HCT116 (cell line): ENCODE measurements at regions not wholly inside any gene's neighbourhood (a gene's known extent, or its start where the extent isn't known, plus 50 kb on each side); places are given as distances from the start of the nearest gene placed in this dataset.

Experiments
- ATAC-seq: fragments of 200-7000 bp; cut with Tn5 transposase; 2 replicates; pipeline ENCODE4 v1.9.1; 2020; ENCODE audit warnings: mild to moderate bottlenecking, moderate library complexity
- BruUV-seq: library from RNA; stranded (reverse); fragments of 400-500 nt; replicated peaks from 2 replicates; lab custom pipeline; 2021; lab: Mats Ljungman, UMichigan
- CTCF ChIA-PET: fragments of 300-600 bp; sonication (Branson Sonifier 250); formaldehyde crosslinking; loops from one replicate; lab custom pipeline; 2021; ENCODE audit warnings: antibody characterized with exemption; lab: Charles Lee
- POLR2A ChIA-PET: fragments of 300-600, 350-600 bp; sonication (Branson Sonifier 250); formaldehyde crosslinking; loops from one replicate; lab custom pipeline; 2021; ENCODE audit warnings: antibody characterized with exemption; lab: Charles Lee
- RAD21 ChIA-PET, 2 experiments: fragments of 300-600 bp; sonication (Branson Sonifier 250); formaldehyde crosslinking; loops; one replicate each; lab custom pipeline; 2023; ENCODE audit warnings: low total read pairs in 2 of 2; ENCODE audit not compliant: uncharacterized antibody in 2 of 2, unreplicated experiment in 2 of 2, low non-redundant PET in 1 of 2; lab: Charles Lee
- DNase-seq: peaks from one replicate; pipeline ENCODE4 v3.0.0-alpha.2; 2010; ENCODE audit warnings: low read depth, low spot score
- H2AFZ ChIP-seq: fragments of 200-600 bp; shearing (Covaris generic), sonication (generic); 2 replicates; pipeline ENCODE4 v1.6.1; 2017; ENCODE audit warnings: low read depth, mixed run types, mixed read lengths, antibody characterized with exemption, low read length; ENCODE audit not compliant: poor library complexity, severe bottlenecking
- H3K27ac ChIP-seq: 2 replicates; pipeline ENCODE4 v1.5.1; 2012; ENCODE audit warnings: low read depth, low read length
- H3K27me3 ChIP-seq: fragments of 200-600 bp; sonication (generic); 2 replicates; pipeline ENCODE4 v1.6.1; 2016; ENCODE audit warnings: mixed run types, low read length, mixed read lengths; ENCODE audit not compliant: insufficient read depth
- H3K36me3 ChIP-seq, 2 experiments: fragments of 200-500 bp in 1 of 2; fragments of 200-600 bp in 1 of 2; sonication (Bioruptor generic) in 1 of 2; sonication (generic) in 1 of 2; 2 replicates each; pipeline versions ENCODE4 v1.5.1 to v1.6.1; 2014 to 2016; ENCODE audit warnings: low read length in 2 of 2, inconsistent platforms in 1 of 2, mixed read lengths in 1 of 2, mixed run types in 1 of 2; ENCODE audit not compliant: insufficient read depth in 2 of 2, control insufficient read depth in 1 of 2
- H3K4me1 ChIP-seq, 2 experiments: fragments of 200-600 bp in 1 of 2; sonication (generic) in 1 of 2; 2 replicates each; pipeline versions ENCODE4 v1.5.1 to v1.6.1; 2012 to 2017; ENCODE audit warnings: low read length in 2 of 2, inconsistent platforms in 1 of 2, mild to moderate bottlenecking in 1 of 2, mixed read lengths in 1 of 2, mixed run types in 1 of 2, moderate library complexity in 1 of 2; ENCODE audit not compliant: insufficient read depth in 2 of 2, control insufficient read depth in 1 of 2
- H3K4me2 ChIP-seq: fragments of 200-600 bp; sonication (generic); 2 replicates; pipeline ENCODE4 v1.6.1; 2017; ENCODE audit warnings: mixed run types, low read length, mixed read lengths
- H3K4me3 ChIP-seq, 2 experiments: fragments of 200-600 bp in 1 of 2; sonication (generic) in 1 of 2; replicated peaks in 1 of 2; 2 replicates each; pipeline ENCODE4 v1.5.1; 2011 to 2016; ENCODE audit warnings: low read length in 2 of 2, control low read depth in 1 of 2, low read depth in 1 of 2, mild to moderate bottlenecking in 1 of 2, mixed read lengths in 1 of 2, mixed run types in 1 of 2
- H3K79me2 ChIP-seq: fragments of 200-600 bp; sonication (generic); 2 replicates; pipeline ENCODE4 v1.6.1; 2017; ENCODE audit warnings: mild to moderate bottlenecking, mixed run types, low read length, moderate library complexity, mixed read lengths; ENCODE audit not compliant: insufficient read depth
- H3K9ac ChIP-seq: fragments of 200-600 bp; sonication (generic); 2 replicates; pipeline ENCODE4 v1.6.1; 2016; ENCODE audit warnings: low read length, mixed read lengths
- H3K9me2 ChIP-seq: fragments of 200-600 bp; sonication (generic), shearing (Covaris generic); 2 replicates; pipeline ENCODE4 v1.6.1; 2017; ENCODE audit warnings: mixed run types, mild to moderate bottlenecking, moderate library complexity; ENCODE audit not compliant: insufficient read depth
- H3K9me3 ChIP-seq, 2 experiments: fragments of 200-500 bp in 1 of 2; fragments of 200-600 bp in 1 of 2; sonication (Bioruptor generic) in 1 of 2; sonication (generic) in 1 of 2; 2 replicates each; pipeline ENCODE4 v1.6.1; 2014 to 2017; ENCODE audit warnings: low read length in 2 of 2, mixed read lengths in 2 of 2, inconsistent platforms in 1 of 2, low read depth in 1 of 2, mild to moderate bottlenecking in 1 of 2, mixed run types in 1 of 2, moderate library complexity in 1 of 2; ENCODE audit not compliant: control insufficient read depth in 1 of 2, insufficient read depth in 1 of 2
- H4K20me1 ChIP-seq: fragments of 200-600 bp; sonication (generic), shearing (Covaris generic); 2 replicates; pipeline ENCODE4 v1.6.1; 2017; ENCODE audit warnings: mixed run types, mild to moderate bottlenecking, moderate library complexity; ENCODE audit not compliant: insufficient read depth
- CEBPB ChIP-seq: IDR thresholded peaks from 2 replicates; pipeline ENCODE4 v1.6.1; 2012; ENCODE audit warnings: low read depth
- EGR1 ChIP-seq: IDR thresholded peaks from 2 replicates; pipeline ENCODE4 v1.6.1; 2012; ENCODE audit warnings: low read depth
- ELF1 ChIP-seq: IDR thresholded peaks from 2 replicates; pipeline ENCODE4 v1.6.1; 2012; ENCODE audit warnings: low read depth, borderline replicate concordance
- EZH2phosphoT487 ChIP-seq: fragments of 200-600 bp; IDR thresholded peaks from 2 replicates; pipeline ENCODE4 v1.6.1; 2018; ENCODE audit warnings: antibody characterized with exemption, borderline replicate concordance
- POLR2AphosphoS5 ChIP-seq: IDR thresholded peaks from 2 replicates; pipeline ENCODE4 v1.6.1; 2011; ENCODE audit warnings: mild to moderate bottlenecking, low read depth, low read length, moderate library complexity
- RAD21 ChIP-seq: IDR thresholded peaks from 2 replicates; pipeline ENCODE4 v1.6.1; 2012; ENCODE audit warnings: low read depth, mild to moderate bottlenecking
- REST ChIP-seq: IDR thresholded peaks from 2 replicates; pipeline ENCODE4 v1.6.1; 2012; ENCODE audit warnings: low read depth
- TCF7L2 ChIP-seq: IDR thresholded peaks from 2 replicates; pipeline ENCODE4 v1.7.0; 2011; ENCODE audit warnings: borderline replicate concordance, inconsistent platforms; ENCODE audit not compliant: insufficient read depth, insufficient read length; ENCODE audit errors: extremely low read depth
- intact Hi-C: fragments of 100-400 bp; cut with micrococcal nuclease; formaldehyde crosslinking; loops from 2 replicates; pipeline ENCODE4 v1.10.0; 2022
- TF ChIP-seq, protein P1 (sequence below), 3 experiments: fragments of 200-600 bp in 1 of 3; sonication (generic) in 1 of 3; IDR thresholded peaks in 2 of 3; conservative IDR thresholded peaks in 1 of 3; 2 replicates each; pipeline ENCODE4 v1.5.1; 2012 to 2017; ENCODE audit warnings: low read depth in 2 of 3, low read length in 2 of 3, antibody characterized with exemption in 1 of 3, borderline replicate concordance in 1 of 3, control low read depth in 1 of 3, mild to moderate bottlenecking in 1 of 3, mixed read lengths in 1 of 3, mixed run types in 1 of 3, moderate library complexity in 1 of 3; ENCODE audit not compliant: insufficient read depth in 1 of 3

DNA sequence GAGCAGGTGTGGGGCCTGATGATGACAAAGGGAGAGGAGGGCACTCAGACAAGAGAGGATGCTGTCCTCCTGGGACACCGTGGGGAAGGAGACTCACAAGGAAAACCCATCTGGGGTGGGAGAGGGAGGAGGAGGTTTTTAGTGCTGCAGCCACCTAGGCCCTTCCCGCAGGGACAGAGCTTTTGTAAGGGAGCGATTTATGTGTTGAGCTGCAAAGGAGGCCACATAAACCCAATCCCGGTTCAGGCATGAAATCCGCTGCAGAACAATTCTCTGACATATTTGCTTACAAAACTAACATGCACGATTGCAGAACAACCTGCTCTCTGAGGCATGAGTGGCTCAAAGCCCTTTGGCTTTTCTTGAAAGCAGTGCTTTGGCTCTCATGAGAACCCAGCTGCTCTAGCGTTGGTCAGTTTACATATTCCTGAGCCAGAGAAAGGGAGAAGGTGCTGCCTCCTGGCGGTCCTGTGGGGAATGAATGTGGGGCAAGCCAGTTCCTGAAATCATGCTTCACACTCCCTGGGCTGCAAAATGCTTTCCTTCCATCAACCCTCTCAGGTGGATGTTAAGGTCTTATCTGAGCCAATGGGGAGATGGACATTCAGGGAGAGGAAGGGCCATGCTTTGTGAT, 122.4 kb upstream of the NLRP1 start:
- H2AFZ ChIP-seq = peak overlapping the region; percentile 9
- BruUV-seq = no TSS peak
- ChIA-PET RAD21 (interaction anchor here (0.6 to 1.4 kb wide), 3 partner anchors 37 to 119 kb away, joined by 3 read pairs; no protein-coding TSS in a partner anchor), CTCF (interaction anchor here (0.6 to 2.1 kb wide), 12 partner anchors 10 to 573 kb away, joined by 3 to 8 read pairs (median 3); no protein-coding TSS in a partner anchor)
- no peak overlapping the region for H3K4me3 ChIP-seq
- peaks cover 33% of the 10 kb centered on the region for H3K27me3 ChIP-seq
- intact Hi-C loops = loop anchor here (2.0 to 5.0 kb wide), 3 partner anchors 99 to 706 kb away; no protein-coding TSS in a partner anchor
- H3K9ac ChIP-seq = no peak overlapping the region
- no peaks in the 10 kb centered on the region for H3K9me3 ChIP-seq
- H3K27ac ChIP-seq = no peak overlapping the region
- no peaks in the 10 kb centered on the region for H3K36me3 ChIP-seq
- no peaks in the 10 kb centered on the region for H3K4me1 ChIP-seq
- no peaks in the 10 kb centered on the region for H3K9me2 ChIP-seq
- DNase-seq = peak; percentile 33
- no peak overlapping the region for H3K4me2 ChIP-seq
- no peak for TF ChIP-seq EZH2phosphoT487
- peak; percentile 66 for TF ChIP-seq RAD21
- TF ChIP-seq, protein P1, sequence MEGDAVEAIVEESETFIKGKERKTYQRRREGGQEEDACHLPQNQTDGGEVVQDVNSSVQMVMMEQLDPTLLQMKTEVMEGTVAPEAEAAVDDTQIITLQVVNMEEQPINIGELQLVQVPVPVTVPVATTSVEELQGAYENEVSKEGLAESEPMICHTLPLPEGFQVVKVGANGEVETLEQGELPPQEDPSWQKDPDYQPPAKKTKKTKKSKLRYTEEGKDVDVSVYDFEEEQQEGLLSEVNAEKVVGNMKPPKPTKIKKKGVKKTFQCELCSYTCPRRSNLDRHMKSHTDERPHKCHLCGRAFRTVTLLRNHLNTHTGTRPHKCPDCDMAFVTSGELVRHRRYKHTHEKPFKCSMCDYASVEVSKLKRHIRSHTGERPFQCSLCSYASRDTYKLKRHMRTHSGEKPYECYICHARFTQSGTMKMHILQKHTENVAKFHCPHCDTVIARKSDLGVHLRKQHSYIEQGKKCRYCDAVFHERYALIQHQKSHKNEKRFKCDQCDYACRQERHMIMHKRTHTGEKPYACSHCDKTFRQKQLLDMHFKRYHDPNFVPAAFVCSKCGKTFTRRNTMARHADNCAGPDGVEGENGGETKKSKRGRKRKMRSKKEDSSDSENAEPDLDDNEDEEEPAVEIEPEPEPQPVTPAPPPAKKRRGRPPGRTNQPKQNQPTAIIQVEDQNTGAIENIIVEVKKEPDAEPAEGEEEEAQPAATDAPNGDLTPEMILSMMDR (IDR thresholded peaks at IDR 0.05 in 2 of 3, conservative IDR thresholded peaks at IDR 0.05 in 1 of 3; ENCODE audit: borderline replicate concordance in 1 of 3, insufficient read depth in 1 of 3, low read depth in 2 of 3, low read length in 2 of 3) = peak; percentile 51 to 90 (median 90); a peak in 5 of 6 replicates
- TF ChIP-seq, all 23 proteins: peak for 2
- ATAC-seq = peak; percentile 92
- POLR2A ChIA-PET = no interaction called here
- Histone ChIP-seq H3K79me2 (no peaks in the 10 kb centered on the region), H4K20me1 (no peaks in the 10 kb centered on the region)

DNA sequence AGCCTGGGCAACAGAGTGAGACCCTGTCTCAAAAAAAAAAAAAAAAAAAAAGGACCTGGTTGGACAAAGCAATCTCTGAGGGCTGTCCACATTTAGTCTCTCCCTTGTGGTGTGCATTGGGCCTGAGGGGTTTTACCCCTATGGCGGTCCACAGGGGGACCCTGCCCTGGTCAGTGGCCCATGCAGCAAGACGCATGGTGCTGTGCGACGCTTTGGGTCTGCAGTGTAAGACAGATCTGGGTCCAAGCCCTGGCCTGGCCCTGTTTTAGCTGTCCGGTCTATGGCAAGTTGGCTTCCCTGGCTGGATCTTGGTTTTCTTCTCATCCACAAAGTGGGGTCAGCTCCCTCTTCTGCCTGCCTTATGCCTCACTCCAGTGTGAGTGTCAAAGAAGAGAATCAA, 123.2 kb upstream of the NLRP1 start:
- H4K20me1 ChIP-seq = no peaks in the 10 kb centered on the region
- no peak overlapping the region for H3K4me3 ChIP-seq
- ChIA-PET POLR2A (no interaction called here), CTCF (interaction anchor here (2.1 kb wide), 1 partner anchor 119 kb away, joined by 6 read pairs; no protein-coding TSS in a partner anchor), RAD21 (no interaction called here)
- no peaks in the 10 kb centered on the region for H3K9me3 ChIP-seq
- ATAC-seq = no peak
- no peak overlapping the region for H3K27ac ChIP-seq
- no peak for DNase-seq
- no peaks in the 10 kb centered on the region for H3K79me2 ChIP-seq
- no peak overlapping the region for H2AFZ ChIP-seq
- H3K4me1 ChIP-seq = no peaks in the 10 kb centered on the region
- BruUV-seq = no TSS peak
- no peak overlapping the region for H3K4me2 ChIP-seq
- intact Hi-C loops = loop anchor here (2.0 to 5.0 kb wide), 3 partner anchors 100 to 705 kb away; no protein-coding TSS in a partner anchor
- H3K36me3 ChIP-seq = no peaks in the 10 kb centered on the region
- peaks cover 37% of the 10 kb centered on the region for H3K27me3 ChIP-seq
- H3K9ac ChIP-seq = no peak overlapping the region
- H3K9me2 ChIP-seq = no peaks in the 10 kb centered on the region
- TF ChIP-seq RAD21 = no peak
- TF ChIP-seq, protein P1 (IDR thresholded peaks at IDR 0.05 in 2 of 3, conservative IDR thresholded peaks at IDR 0.05 in 1 of 3; ENCODE audit: borderline replicate concordance in 1 of 3, insufficient read depth in 1 of 3, low read depth in 2 of 3, low read length in 2 of 3) = no peak
- no peak for TF ChIP-seq TCF7L2
- no peak for TF ChIP-seq POLR2AphosphoS5
- no peak for TF ChIP-seq CEBPB
- no peak for TF ChIP-seq EGR1
- TF ChIP-seq ELF1 = no peak
- TF ChIP-seq REST = no peak
